ENCODE measurements at regions not wholly inside any gene's neighbourhood (a gene's known extent, or its start where the extent isn't known, plus 50 kb on each side); places are given as distances from the start of the nearest gene placed in this dataset.

DNA sequence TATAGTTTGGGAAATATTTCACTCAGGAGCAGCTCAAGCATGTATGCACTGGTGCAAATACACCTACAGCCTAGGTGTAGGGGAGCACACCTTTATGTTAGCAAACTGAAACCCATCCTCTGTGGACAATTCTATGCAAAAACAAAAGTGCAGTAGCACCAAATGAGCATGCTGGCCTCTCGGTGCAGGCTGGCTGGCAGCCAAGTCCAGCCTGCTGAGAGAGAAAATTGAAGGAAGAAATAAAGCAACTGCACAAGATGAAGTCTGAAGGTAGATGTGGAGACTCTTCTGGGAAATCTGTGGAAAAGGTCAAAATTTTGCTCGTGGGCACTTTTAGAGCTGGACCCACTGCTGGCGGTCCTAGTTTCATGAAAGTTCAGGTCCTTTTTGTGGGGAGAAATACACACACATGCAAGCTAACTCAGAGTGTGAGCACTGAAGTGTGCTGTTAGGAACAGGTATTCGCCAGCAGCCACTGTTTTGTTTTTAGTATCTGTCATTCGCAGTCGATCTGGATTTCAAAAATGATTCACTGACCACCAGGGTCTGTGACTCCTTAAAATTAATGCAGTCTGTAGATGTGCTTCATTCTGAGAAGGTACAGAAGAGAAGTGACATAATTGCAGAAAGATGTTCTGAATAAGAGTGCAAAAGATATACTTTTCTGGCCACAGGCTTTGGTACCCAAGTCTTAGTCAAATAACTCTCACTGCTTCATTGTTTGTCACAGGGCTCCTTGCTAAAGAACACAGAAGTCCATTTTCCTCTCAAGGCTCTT lies 281.7 kb downstream of the PARP8 start:
- no peaks in the 10 kb centered on the region for H3K4me1 Mint-ChIP-seq
- ATAC-seq (replicated peaks), result no peak
- DNase-seq, result no peak
- peaks cover 3 to 6% of the 10 kb centered on the region in 2 donors for H3K9me3 Mint-ChIP-seq
- H3K27me3 Mint-ChIP-seq, result peaks cover 7 to 9% of the 10 kb centered on the region in 2 donors
- no peak overlapping the region for H3K4me3 Mint-ChIP-seq
- no peaks in the 10 kb centered on the region for H3K36me3 Mint-ChIP-seq
- H3K27ac Mint-ChIP-seq, result peak overlapping the region; percentile 39

DNA sequence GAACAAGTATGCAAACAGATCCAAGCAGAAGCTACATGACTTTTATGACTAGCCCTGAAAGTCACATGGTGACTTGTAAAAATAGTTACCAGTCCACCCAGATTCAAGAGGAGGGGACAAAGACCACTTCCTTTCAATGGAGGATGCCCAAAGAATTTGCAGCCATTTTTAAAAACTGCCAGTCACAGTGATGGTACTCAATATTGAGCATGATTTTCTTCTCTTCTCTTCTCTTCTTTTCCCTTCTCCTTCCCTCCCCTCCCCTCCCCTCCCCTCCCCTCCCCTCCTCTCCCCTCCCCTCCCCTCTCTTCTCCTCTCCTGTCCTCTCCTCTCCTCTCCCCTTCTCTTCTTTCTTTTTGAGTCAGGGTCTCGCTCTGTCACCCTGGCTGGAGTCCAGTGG lies 286.9 kb downstream of the PARP8 start:
- Mint-ChIP-seq H3K27me3 (peaks cover 21 to 43% of the 10 kb centered on the region in 2 donors), H3K4me3 (no peak overlapping the region), H3K4me1 (no peaks in the 10 kb centered on the region), H3K36me3 (no peaks in the 10 kb centered on the region), H3K9me3 (no peaks in the 10 kb centered on the region), H3K27ac (no peak overlapping the region)
- no peak for ATAC-seq (replicated peaks)
- DNase-seq, result no peak

DNA sequence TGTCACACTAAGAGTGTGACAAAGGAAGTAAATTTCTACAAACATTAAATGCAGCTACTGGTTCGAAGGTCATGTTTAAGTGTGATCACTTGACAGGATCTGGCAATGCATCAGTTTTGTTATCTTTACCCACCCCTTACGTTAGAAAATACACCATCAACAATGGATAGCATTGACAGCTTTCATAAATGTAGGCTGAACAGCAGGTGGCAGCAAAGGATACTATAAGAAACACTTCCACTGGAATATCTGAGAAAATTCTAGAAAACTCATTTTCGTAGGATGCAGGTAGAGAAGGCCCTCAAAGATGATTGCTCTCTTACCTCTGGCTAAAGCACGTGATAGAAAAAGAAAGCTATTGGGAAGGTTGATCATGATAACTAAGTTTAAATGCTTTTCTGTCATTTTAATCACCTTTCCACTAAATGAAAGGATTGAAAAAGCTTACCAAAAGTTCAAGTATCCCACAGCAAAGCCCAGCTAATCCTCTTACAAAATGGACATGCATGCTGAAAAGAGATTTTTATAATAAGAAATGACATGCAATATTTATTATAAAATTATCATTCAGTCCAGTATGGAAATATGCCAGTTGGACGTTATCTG lies 292.5 kb downstream of the PARP8 start:
- no peak for ATAC-seq (replicated peaks)
- H3K27ac Mint-ChIP-seq, result no peak overlapping the region
- DNase-seq, result no peak
- peaks cover 43 to 61% of the 10 kb centered on the region in 2 donors for H3K27me3 Mint-ChIP-seq
- no peak overlapping the region for H3K4me3 Mint-ChIP-seq
- peaks cover 11 to 12% of the 10 kb centered on the region in 2 donors for H3K4me1 Mint-ChIP-seq
- no peaks in the 10 kb centered on the region for H3K9me3 Mint-ChIP-seq
- peaks cover 0 to 2% of the 10 kb centered on the region in 2 donors for H3K36me3 Mint-ChIP-seq

GRCh38 chr5:50962934-50963872 lies 296.8 kb downstream of the PARP8 start:
- Mint-ChIP-seq H3K4me1 (peaks cover 30 to 48% of the 10 kb centered on the region in 2 donors), H3K27me3 (peaks cover 64 to 72% of the 10 kb centered on the region in 2 donors), H3K4me3 (peak overlapping the region; percentile 78 to 84), H3K9me3 (no peaks in the 10 kb centered on the region), H3K36me3 (peaks cover 0 to 2% of the 10 kb centered on the region in 2 donors), H3K27ac (peak overlapping the region; percentile 11)
- peak; percentile 84 to 85 for ATAC-seq (replicated peaks)
- peak; percentile 57 for DNase-seq

DNA sequence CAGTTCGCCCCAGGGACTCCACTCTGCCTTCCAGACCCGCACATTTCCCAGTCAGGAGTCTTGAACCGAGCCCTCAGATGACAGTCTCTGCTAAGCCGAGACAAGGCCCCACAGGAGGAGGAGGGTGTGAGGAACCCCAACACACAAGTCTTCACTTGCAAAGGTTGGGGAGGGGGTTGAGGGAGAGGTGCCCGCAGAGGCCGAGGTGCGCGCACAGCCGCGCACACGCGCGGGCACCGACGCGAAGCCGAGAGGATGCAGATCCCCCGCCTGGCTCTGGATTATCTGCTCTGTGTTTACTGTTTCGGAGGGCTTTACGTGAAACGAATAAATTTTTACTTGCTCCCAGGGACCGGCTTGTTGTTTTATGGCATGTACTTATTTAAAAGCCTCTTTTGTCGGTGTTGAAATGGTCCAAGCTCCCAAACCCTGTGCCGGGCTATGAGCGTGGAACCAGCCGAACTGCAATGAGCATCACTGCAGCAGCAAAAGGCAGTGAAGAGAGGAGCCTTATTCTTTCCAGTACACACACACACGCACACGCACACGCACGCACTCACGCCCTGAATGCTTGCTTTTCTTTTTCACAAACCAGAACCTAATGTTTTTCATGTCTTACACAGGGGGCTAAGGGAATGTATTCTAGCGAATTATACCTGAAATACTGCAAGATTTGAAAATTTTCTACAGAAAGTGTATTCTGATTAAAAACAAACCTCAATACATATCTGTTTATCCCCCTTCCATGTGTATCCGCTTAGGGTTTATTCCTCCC lies 297.7 kb downstream of the PARP8 start:
- H3K4me1 Mint-ChIP-seq, result peaks cover 35 to 57% of the 10 kb centered on the region in 2 donors
- no peaks in the 10 kb centered on the region for H3K9me3 Mint-ChIP-seq
- no peak for DNase-seq
- H3K27me3 Mint-ChIP-seq, result peaks cover 68 to 76% of the 10 kb centered on the region in 2 donors
- peaks cover 0 to 2% of the 10 kb centered on the region in 2 donors for H3K36me3 Mint-ChIP-seq
- H3K4me3 Mint-ChIP-seq, result peak overlapping the region; percentile 51 to 53
- H3K27ac Mint-ChIP-seq, result no peak overlapping the region
- ATAC-seq (replicated peaks), result no peak

GRCh38 chr5:50964746-50965653 lies 298.6 kb downstream of the PARP8 start:
- Mint-ChIP-seq H3K27me3 (peaks cover 71 to 79% of the 10 kb centered on the region in 2 donors), H3K9me3 (no peaks in the 10 kb centered on the region), H3K4me1 (peaks cover 40 to 66% of the 10 kb centered on the region in 2 donors), H3K27ac (no peak overlapping the region), H3K4me3 (no peak overlapping the region), H3K36me3 (peaks cover 0 to 2% of the 10 kb centered on the region in 2 donors)
- ATAC-seq (replicated peaks), result no peak
- no peak for DNase-seq

- no peak for DNase-seq
- Mint-ChIP-seq H3K9me3 (no peaks in the 10 kb centered on the region), H3K4me3 (peak overlapping the region; percentile 33 to 81), H3K27me3 (peaks cover 71 to 81% of the 10 kb centered on the region in 2 donors), H3K4me1 (peaks cover 42 to 69% of the 10 kb centered on the region in 2 donors), H3K36me3 (peaks cover 0 to 2% of the 10 kb centered on the region in 2 donors), H3K27ac (peak overlapping the region; percentile 63)
- ATAC-seq (replicated peaks), result no peak
These were observed 299.4 kb downstream of the PARP8 start for GRCh38 chr5:50965654-50966375.

GRCh38 chr5:50967009-50967562 lies 300.6 kb downstream of the PARP8 start:
- Mint-ChIP-seq H3K27me3 (peaks cover 70 to 82% of the 10 kb centered on the region in 2 donors), H3K27ac (peak overlapping the region; percentile 16), H3K36me3 (peaks cover 0 to 2% of the 10 kb centered on the region in 2 donors), H3K4me3 (peak overlapping the region; percentile 73 to 81), H3K9me3 (no peaks in the 10 kb centered on the region), H3K4me1 (peaks cover 42 to 69% of the 10 kb centered on the region in 2 donors)
- DNase-seq, result no peak
- no peak for ATAC-seq (replicated peaks)

DNA sequence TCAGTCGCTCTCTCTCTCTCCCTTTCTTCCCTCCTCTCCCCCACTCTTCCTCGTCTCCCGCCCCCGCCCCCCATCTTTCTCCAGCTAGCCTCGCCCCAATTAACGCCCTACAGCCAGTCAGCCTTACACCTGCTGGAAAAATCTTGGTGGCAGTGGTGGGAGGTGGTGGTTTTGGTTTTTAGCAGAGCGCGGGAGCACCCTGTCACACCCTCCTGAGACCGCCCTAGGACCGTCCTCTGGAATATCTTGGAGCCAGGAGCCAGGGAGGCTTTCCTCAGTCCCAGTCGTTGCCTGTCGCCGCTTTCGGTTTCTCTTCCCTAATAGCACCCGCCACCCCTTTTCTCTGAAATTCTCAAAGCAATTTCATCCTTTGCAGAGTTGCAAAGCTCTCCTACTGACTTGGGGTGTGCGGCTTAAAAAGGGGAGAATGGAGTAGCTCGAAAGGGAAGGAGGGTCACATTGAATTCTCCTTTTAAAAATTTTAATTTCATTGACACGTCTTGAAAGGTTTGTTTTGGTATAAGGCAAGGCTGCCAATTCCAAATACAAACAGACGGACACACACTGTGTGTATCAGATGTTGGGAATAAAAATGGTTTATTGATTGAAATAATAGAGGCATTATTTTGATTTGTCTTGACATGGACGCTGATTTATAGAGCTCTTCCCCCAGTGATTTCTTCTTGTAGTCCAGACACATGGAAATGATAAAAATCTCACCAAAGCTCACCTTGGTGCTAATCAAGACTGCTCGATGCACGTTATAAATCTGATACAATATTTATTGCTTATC lies 301.3 kb downstream of the PARP8 start:
- no peaks in the 10 kb centered on the region for H3K9me3 Mint-ChIP-seq
- peak in 1 of 2 donors; percentile 13 for ATAC-seq (replicated peaks)
- H3K27me3 Mint-ChIP-seq, result peaks cover 69 to 81% of the 10 kb centered on the region in 2 donors
- DNase-seq, result no peak
- peak overlapping the region; percentile 16 for H3K27ac Mint-ChIP-seq
- H3K4me3 Mint-ChIP-seq, result peak overlapping the region; percentile 73 to 81
- H3K4me1 Mint-ChIP-seq, result peaks cover 42 to 68% of the 10 kb centered on the region in 2 donors
- H3K36me3 Mint-ChIP-seq, result peaks cover 0 to 2% of the 10 kb centered on the region in 2 donors

DNA sequence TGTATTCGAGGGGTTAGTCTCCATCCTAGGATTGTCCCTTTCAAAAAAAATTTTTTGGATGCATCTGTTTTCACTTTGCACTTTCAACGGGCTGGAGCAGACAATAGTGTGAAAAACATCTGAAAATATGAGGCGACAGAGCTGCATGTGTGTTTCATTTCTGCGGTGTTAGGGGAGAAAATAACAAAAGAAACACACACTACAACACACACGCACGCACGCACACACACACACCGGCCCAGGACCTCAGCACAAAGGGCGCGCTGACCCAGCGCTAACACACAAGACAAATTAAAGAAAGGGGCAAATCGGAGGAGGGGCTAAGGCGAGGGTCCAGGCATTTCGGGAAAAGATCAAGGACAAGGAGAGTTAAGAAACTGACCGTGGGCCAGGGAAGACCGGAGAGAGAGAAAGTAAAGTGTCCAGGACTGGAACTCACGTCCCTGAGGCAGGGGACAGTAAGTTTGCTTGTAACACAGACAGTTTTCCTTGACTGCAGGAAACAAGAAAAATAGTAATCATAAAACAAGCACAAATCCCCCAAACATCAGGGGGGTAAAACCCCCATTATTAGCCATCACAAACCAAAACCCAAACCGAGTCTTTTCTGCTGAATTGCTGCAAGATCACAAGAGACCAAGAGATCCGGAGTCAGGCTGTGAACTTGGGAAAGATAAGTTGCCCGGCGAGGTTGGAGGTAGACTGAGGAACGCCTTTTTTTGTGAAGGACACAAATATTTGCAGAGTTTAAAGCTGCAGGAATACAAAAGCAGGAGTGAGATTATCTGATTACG lies 302.1 kb downstream of the PARP8 start:
- Mint-ChIP-seq H3K27ac (no peak overlapping the region), H3K36me3 (peaks cover 0 to 1% of the 10 kb centered on the region in 2 donors), H3K9me3 (no peaks in the 10 kb centered on the region), H3K27me3 (peaks cover 63 to 73% of the 10 kb centered on the region in 2 donors), H3K4me3 (peak overlapping the region; percentile 67 to 73), H3K4me1 (peaks cover 37 to 61% of the 10 kb centered on the region in 2 donors)
- no peak for ATAC-seq (replicated peaks)
- no peak for DNase-seq

All from stimulated activated naive B cell treated with anti-CD40 and anti-IgM and Interleukin-4, amounts not matched to agents 10 μg/mL and 1 μg/mL and 100 μg/mL, for 72 hours (primary cell).